Fibroblast of lung (primary cell): ENCODE measurements at regions not wholly inside any gene's neighbourhood (a gene's known extent, or its start where the extent isn't known, plus 50 kb on each side); places are given as distances from the start of the nearest gene placed in this dataset.
"Not testable (repeated sequence)": the region's sequence is repeated elsewhere in the genome, so short reads cannot be mapped to it uniquely, and the experiment has no call there.

Experiments used
- DNase-seq, 2 donors: peaks; one replicate each; pipeline versions ENCODE4 v3.0.0 to v3.0.0-alpha.2; 2010; ENCODE audit warnings: low read depth in 2 of 2
- H2AFZ ChIP-seq: 2 replicates; pipeline ENCODE4 v1.5.1; 2012; ENCODE audit warnings: low read length, control low read depth, inconsistent platforms
- H3K27ac ChIP-seq: 2 replicates; pipeline ENCODE4 v1.5.1; 2011; ENCODE audit warnings: low read length, control low read depth; ENCODE audit not compliant: insufficient read depth
- H3K27me3 ChIP-seq: 2 replicates; pipeline ENCODE4 v1.5.1; 2011; ENCODE audit warnings: mild to moderate bottlenecking, low read length; ENCODE audit not compliant: control insufficient read depth, insufficient read depth
- H3K36me3 ChIP-seq: 2 replicates; pipeline ENCODE4 v1.5.1; 2011; ENCODE audit warnings: low read length; ENCODE audit not compliant: control insufficient read depth, insufficient read depth
- H3K4me1 ChIP-seq: 2 replicates; pipeline ENCODE4 v1.5.1; 2011; ENCODE audit warnings: low read length; ENCODE audit not compliant: control insufficient read depth, insufficient read depth; ENCODE audit errors: extremely low read depth
- H3K4me2 ChIP-seq: 2 replicates; pipeline ENCODE4 v1.5.1; 2011; ENCODE audit warnings: low read length, control low read depth; ENCODE audit not compliant: insufficient read depth; ENCODE audit errors: extremely low read depth
- H3K4me3 ChIP-seq, 4 experiments: fragments of 200-600 bp in 1 of 4; sonication (generic) in 1 of 4; replicated peaks in 1 of 4; 2 replicates each; pipeline ENCODE4 v1.5.1; 2011 to 2016; ENCODE audit warnings: low read length in 4 of 4, low read depth in 3 of 4, mild to moderate bottlenecking in 3 of 4, control low read depth in 2 of 4, inconsistent platforms in 1 of 4, mixed read lengths in 1 of 4; ENCODE audit not compliant: insufficient read depth in 1 of 4; ENCODE audit errors: control extremely low read depth in 1 of 4
- H3K79me2 ChIP-seq: 2 replicates; pipeline ENCODE4 v1.5.1; 2012; ENCODE audit warnings: mild to moderate bottlenecking, low read length, inconsistent platforms; ENCODE audit not compliant: control insufficient read depth, insufficient read depth
- H3K9ac ChIP-seq: 2 replicates; pipeline ENCODE4 v1.5.1; 2011; ENCODE audit warnings: mild to moderate bottlenecking, low read length, control low read depth; ENCODE audit not compliant: insufficient read depth
- H3K9me3 ChIP-seq: 2 replicates; pipeline ENCODE4 v1.5.1; 2012; ENCODE audit warnings: low read depth, low read length; ENCODE audit not compliant: control insufficient read depth, insufficient read depth
- H4K20me1 ChIP-seq: 2 replicates; pipeline ENCODE4 v1.5.1; 2011; ENCODE audit warnings: low read length; ENCODE audit not compliant: control insufficient read depth, insufficient read depth; ENCODE audit errors: extremely low read depth
- EZH2 ChIP-seq: IDR thresholded peaks from 2 replicates; pipeline ENCODE4 v1.5.1; 2012; ENCODE audit warnings: low read length, control low read depth, mild to moderate bottlenecking; ENCODE audit errors: missing control alignments
- TF ChIP-seq, protein P1 (sequence below), 2 donors: IDR thresholded peaks in 1 of 2; conservative IDR thresholded peaks in 1 of 2; 1 replicate in 1 of 2; 2 replicates in 1 of 2; pipeline ENCODE4 v1.5.1; 2011 to 2012; ENCODE audit warnings: low read length in 2 of 2, control low read depth in 1 of 2, inconsistent platforms in 1 of 2, low read depth in 1 of 2, mild to moderate bottlenecking in 1 of 2

DNA sequence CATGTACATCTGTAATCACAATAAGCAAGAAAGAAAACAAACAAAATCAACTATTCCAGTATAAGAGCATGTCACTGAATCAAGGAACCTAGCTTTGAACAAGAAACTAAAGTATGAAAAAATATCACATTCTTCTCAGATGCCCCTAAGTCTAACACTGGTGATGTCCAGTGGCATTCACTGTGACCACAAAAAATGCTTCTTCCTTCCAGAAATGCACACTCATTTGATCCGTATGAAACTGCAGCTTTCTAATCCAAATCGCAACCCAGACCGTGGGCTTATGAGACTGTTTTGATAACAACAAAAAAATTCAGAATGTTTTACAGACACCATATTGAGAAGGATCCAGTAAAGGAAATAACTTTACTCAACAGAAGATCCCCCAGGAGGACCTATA lies 320.1 kb upstream of the TARS1 start:
- Histone ChIP-seq H3K9ac (no peak overlapping the region), H3K27ac (no peak overlapping the region)

DNA sequence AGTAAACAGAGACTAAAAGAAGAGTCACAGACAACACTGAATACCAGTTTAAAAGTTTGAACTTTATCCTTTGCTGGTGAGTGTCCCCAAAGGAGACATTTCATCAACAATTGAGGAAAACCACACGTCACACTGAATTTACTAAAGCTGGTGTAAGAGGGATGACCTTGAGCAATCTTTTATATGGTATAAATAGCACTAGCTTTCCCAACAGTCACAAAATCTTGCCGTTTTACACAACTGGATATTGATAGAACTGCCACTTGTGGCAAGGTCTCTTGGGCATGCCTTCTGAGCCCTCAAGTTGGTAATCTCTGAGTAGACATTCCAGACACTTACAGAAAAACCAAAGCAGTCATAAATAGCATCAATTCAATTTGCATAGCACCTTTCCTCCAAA lies 311.5 kb upstream of the TARS1 start:
- H3K4me1 ChIP-seq, result no peaks in the 10 kb centered on the region
- H3K27ac ChIP-seq, result no peak overlapping the region
- no peaks in the 10 kb centered on the region for H3K36me3 ChIP-seq
- no peak overlapping the region for H3K4me3 ChIP-seq
- no peak for DNase-seq
- H3K9ac ChIP-seq, result no peak overlapping the region
- no peak overlapping the region for H2AFZ ChIP-seq
- H4K20me1 ChIP-seq, result no peaks in the 10 kb centered on the region
- H3K4me2 ChIP-seq, result no peak overlapping the region
- TF ChIP-seq EZH2, result no peak
- TF ChIP-seq, protein P1, sequence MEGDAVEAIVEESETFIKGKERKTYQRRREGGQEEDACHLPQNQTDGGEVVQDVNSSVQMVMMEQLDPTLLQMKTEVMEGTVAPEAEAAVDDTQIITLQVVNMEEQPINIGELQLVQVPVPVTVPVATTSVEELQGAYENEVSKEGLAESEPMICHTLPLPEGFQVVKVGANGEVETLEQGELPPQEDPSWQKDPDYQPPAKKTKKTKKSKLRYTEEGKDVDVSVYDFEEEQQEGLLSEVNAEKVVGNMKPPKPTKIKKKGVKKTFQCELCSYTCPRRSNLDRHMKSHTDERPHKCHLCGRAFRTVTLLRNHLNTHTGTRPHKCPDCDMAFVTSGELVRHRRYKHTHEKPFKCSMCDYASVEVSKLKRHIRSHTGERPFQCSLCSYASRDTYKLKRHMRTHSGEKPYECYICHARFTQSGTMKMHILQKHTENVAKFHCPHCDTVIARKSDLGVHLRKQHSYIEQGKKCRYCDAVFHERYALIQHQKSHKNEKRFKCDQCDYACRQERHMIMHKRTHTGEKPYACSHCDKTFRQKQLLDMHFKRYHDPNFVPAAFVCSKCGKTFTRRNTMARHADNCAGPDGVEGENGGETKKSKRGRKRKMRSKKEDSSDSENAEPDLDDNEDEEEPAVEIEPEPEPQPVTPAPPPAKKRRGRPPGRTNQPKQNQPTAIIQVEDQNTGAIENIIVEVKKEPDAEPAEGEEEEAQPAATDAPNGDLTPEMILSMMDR (conservative IDR thresholded peaks at IDR 0.05 in 1 of 2, IDR thresholded peaks at IDR 0.05 in 1 of 2; ENCODE audit: low read depth in 1 of 2, low read length in 2 of 2), result no peak
- no peaks in the 10 kb centered on the region for H3K27me3 ChIP-seq
- H3K9me3 ChIP-seq, result no peaks in the 10 kb centered on the region
- H3K79me2 ChIP-seq, result no peaks in the 10 kb centered on the region

More for the DNA sequence above, 320.1 kb upstream of the TARS1 start:
- H3K79me2 ChIP-seq, result no peaks in the 10 kb centered on the region
- H3K9me3 ChIP-seq, result no peaks in the 10 kb centered on the region
- H3K4me1 ChIP-seq, result no peaks in the 10 kb centered on the region
- H3K36me3 ChIP-seq, result no peaks in the 10 kb centered on the region
- H4K20me1 ChIP-seq, result no peaks in the 10 kb centered on the region
- no peak overlapping the region for H2AFZ ChIP-seq
- no peak overlapping the region for H3K4me3 ChIP-seq
- DNase-seq, result peak; percentile 51 to 97
- no peak overlapping the region for H3K4me2 ChIP-seq
- no peak for TF ChIP-seq EZH2
- TF ChIP-seq, protein P1 (conservative IDR thresholded peaks at IDR 0.05 in 1 of 2, IDR thresholded peaks at IDR 0.05 in 1 of 2; ENCODE audit: low read depth in 1 of 2, low read length in 2 of 2), result no peak
- H3K27me3 ChIP-seq, result no peaks in the 10 kb centered on the region

DNA sequence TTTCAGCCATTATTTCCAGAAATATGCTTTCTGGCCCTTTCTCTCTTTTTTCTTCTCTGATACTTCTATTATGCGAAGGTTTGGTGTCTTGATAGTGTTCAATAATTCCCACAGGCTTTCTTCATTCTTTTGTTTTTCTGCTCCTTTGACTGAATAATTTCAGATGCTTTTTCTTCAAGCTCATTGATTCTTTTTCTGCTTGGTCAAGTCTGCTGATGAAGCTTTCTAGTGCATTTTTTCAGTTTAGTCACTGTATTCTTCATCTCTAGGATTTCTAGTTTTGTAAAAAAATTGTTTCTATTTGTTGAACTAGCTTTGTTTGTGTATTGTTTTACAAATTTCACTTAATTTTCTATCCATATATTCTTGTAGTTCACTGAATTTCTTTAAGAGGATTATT lies 304.0 kb upstream of the TARS1 start:
- Histone ChIP-seq H2AFZ (no peak overlapping the region), H3K4me2 (no peak overlapping the region), H3K79me2 (no peaks in the 10 kb centered on the region), H3K4me1 (no peaks in the 10 kb centered on the region), H3K4me3 (no peak overlapping the region), H3K9me3 (no peaks in the 10 kb centered on the region), H3K27me3 (no peaks in the 10 kb centered on the region), H3K27ac (no peak overlapping the region), H4K20me1 (no peaks in the 10 kb centered on the region), H3K36me3 (no peaks in the 10 kb centered on the region), H3K9ac (no peak overlapping the region)
- no peak for DNase-seq
- TF ChIP-seq, protein P1 (conservative IDR thresholded peaks at IDR 0.05 in 1 of 2, IDR thresholded peaks at IDR 0.05 in 1 of 2; ENCODE audit: low read depth in 1 of 2, low read length in 2 of 2), result no peak
- TF ChIP-seq EZH2, result no peak

DNA sequence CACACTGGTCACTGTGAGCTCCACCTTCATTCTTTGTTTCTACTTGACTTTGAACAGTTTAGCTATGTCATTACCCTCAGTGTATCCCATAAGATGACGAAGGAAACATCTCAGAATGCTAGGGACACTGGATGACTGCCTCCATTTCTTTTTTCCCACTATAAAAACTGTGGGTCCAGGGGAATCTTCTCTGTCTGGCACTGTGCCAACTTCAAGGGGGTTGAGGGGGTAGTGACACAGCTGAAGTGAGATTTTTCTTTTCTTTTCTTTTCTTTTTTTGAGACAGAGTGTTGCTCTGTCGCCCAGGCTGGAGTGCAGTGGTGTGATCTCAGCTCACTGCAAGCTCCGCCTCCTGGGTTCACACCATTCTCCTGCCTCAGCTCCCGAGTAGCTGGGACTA lies 302.6 kb upstream of the TARS1 start:
- not testable (repeated sequence) for H3K79me2 ChIP-seq, H3K4me1 ChIP-seq, H3K4me2 ChIP-seq, H3K9ac ChIP-seq, H4K20me1 ChIP-seq, H3K27me3 ChIP-seq, H3K36me3 ChIP-seq, H2AFZ ChIP-seq, H3K9me3 ChIP-seq, H3K27ac ChIP-seq, H3K4me3 ChIP-seq, DNase-seq
